ENCODE measurements at regions not wholly inside any gene's neighbourhood (a gene's known extent, or its start where the extent isn't known, plus 50 kb on each side); places are given as distances from the start of the nearest gene placed in this dataset.

GRCh38 chr9:13481274-13481673 is 201.8 kb upstream of the MPDZ start:
- TF ChIP-seq CTCF (IDR thresholded peaks at IDR 0.05), result no peak
- no peak for TF ChIP-seq POLR2A (IDR thresholded peaks at IDR 0.05)

All from thyroid gland (tissue), 4 donors.